GM23248 (cell line): ENCODE measurements at regions not wholly inside any gene's neighbourhood (a gene's known extent, or its start where the extent isn't known, plus 50 kb on each side); places are given as distances from the start of the nearest gene placed in this dataset.

Experiments
- DNase-seq: peaks from one replicate; pipeline ENCODE4 v3.0.0-alpha.2; 2015
- H2AFZ ChIP-seq: fragments of 200-600 bp; sonication (generic); 2 replicates; pipeline ENCODE4 v1.6.1; 2016; ENCODE audit warnings: antibody characterized with exemption
- H3F3A ChIP-seq: fragments of 200-600 bp; sonication (generic); 2 replicates; pipeline ENCODE4 v1.6.1; 2016; ENCODE audit warnings: mild to moderate bottlenecking, antibody characterized with exemption, mixed run types; ENCODE audit not compliant: insufficient read depth
- H3K27ac ChIP-seq: fragments of 200-600 bp; sonication (generic); 2 replicates; pipeline ENCODE4 v1.5.1; 2016; ENCODE audit warnings: mild to moderate bottlenecking
- H3K27me3 ChIP-seq: fragments of 200-600 bp; sonication (generic); replicated peaks from 2 replicates; pipeline ENCODE4 v1.6.1; 2016; ENCODE audit warnings: mild to moderate bottlenecking; ENCODE audit not compliant: insufficient read depth
- H3K36me3 ChIP-seq: fragments of 200-600 bp; sonication (generic); 2 replicates; pipeline ENCODE4 v1.6.1; 2016; ENCODE audit warnings: low read depth, mild to moderate bottlenecking
- H3K4me1 ChIP-seq: fragments of 200-600 bp; sonication (generic); 2 replicates; pipeline ENCODE4 v1.6.1; 2016; ENCODE audit warnings: mild to moderate bottlenecking; ENCODE audit not compliant: insufficient read depth
- H3K4me2 ChIP-seq: fragments of 200-600 bp; sonication (generic); one replicate; pipeline ENCODE4 v1.6.1; 2016; ENCODE audit warnings: mild to moderate bottlenecking; ENCODE audit not compliant: unreplicated experiment
- H3K4me3 ChIP-seq: fragments of 200-600 bp; sonication (generic); 2 replicates; pipeline ENCODE4 v1.5.1; 2016; ENCODE audit warnings: mild to moderate bottlenecking
- H3K79me2 ChIP-seq: fragments of 200-600 bp; sonication (generic); 2 replicates; pipeline ENCODE4 v1.6.1; 2016; ENCODE audit warnings: mild to moderate bottlenecking; ENCODE audit not compliant: insufficient read depth
- H3K9ac ChIP-seq: fragments of 200-600 bp; sonication (generic); 2 replicates; pipeline ENCODE4 v1.6.1; 2016; ENCODE audit warnings: mild to moderate bottlenecking
- H3K9me2 ChIP-seq: fragments of 200-600 bp; sonication (generic); 2 replicates; pipeline ENCODE4 v1.6.1; 2016; ENCODE audit warnings: mixed run types, mild to moderate bottlenecking, moderate library complexity; ENCODE audit not compliant: insufficient read depth
- H3K9me3 ChIP-seq: fragments of 200-600 bp; sonication (generic); one replicate; pipeline ENCODE4 v1.6.1; 2017; ENCODE audit warnings: low read depth
- H4K20me1 ChIP-seq: fragments of 200-600 bp; sonication (generic); 2 replicates; pipeline ENCODE4 v1.6.0; 2016; ENCODE audit not compliant: insufficient read depth
- EZH2 ChIP-seq: fragments of 200-600 bp; sonication (generic); IDR thresholded peaks from 2 replicates; pipeline ENCODE4 v1.6.1; 2018; ENCODE audit warnings: antibody characterized with exemption, mild to moderate bottlenecking; ENCODE audit not compliant: insufficient read depth, poor library complexity, severe bottlenecking
- EZH2phosphoT487 ChIP-seq: fragments of 200-600 bp; sonication (generic); IDR thresholded peaks from 2 replicates; pipeline ENCODE4 v1.6.1; 2018; ENCODE audit warnings: antibody characterized with exemption, moderate library complexity, mild to moderate bottlenecking, low read depth; ENCODE audit not compliant: insufficient read depth
- WGBS, 2 experiments: methylation state at CpG; one replicate each; pipeline ENCODE4 v1.1.6; 2015 to 2017; ENCODE audit warnings: low lambda C conversion rate in 2 of 2, low coverage in 1 of 2; ENCODE audit errors: missing lambda C conversion rate in 2 of 2; 5-methylcytosine and 5-hydroxymethylcytosine counted together
- in situ Hi-C: fragments of 300-500 bp; cut with MboI; formaldehyde crosslinking; loops from 2 replicates; pipeline ENCODE4 v1.15.0; 2020

GRCh38 chr9:102101723-102102122 lies 363.3 kb upstream of the GRIN3A start:
- no peaks in the 10 kb centered on the region for H3K9me2 ChIP-seq
- no peaks in the 10 kb centered on the region for H3K27me3 ChIP-seq
- H3K36me3 ChIP-seq = no peaks in the 10 kb centered on the region
- no peaks in the 10 kb centered on the region for H3K79me2 ChIP-seq
- DNase-seq = no peak
- H3K9me3 ChIP-seq = no peaks in the 10 kb centered on the region
- no peak for TF ChIP-seq EZH2phosphoT487
- no peak for TF ChIP-seq EZH2
- in situ Hi-C loops = no loop called here
- no peak overlapping the region for H3K4me2 ChIP-seq
- H3K9ac ChIP-seq = no peak overlapping the region
- H3K27ac ChIP-seq = no peak overlapping the region
- no peaks in the 10 kb centered on the region for H4K20me1 ChIP-seq
- H2AFZ ChIP-seq = no peak overlapping the region
- H3F3A ChIP-seq = no peaks in the 10 kb centered on the region
- no peaks in the 10 kb centered on the region for H3K4me1 ChIP-seq
- H3K4me3 ChIP-seq = no peak overlapping the region

GRCh38 chr9:102087141-102087540 lies 348.7 kb upstream of the GRIN3A start:
- H3K27me3 ChIP-seq = no peaks in the 10 kb centered on the region
- 0 to 2% methylated on average over 2 of the region's 2 CpGs for WGBS, 2 experiments
- H3K79me2 ChIP-seq = no peaks in the 10 kb centered on the region
- no peaks in the 10 kb centered on the region for H3K9me2 ChIP-seq
- no peaks in the 10 kb centered on the region for H3F3A ChIP-seq
- in situ Hi-C loops = no loop called here
- H3K4me2 ChIP-seq = no peak overlapping the region
- no peaks in the 10 kb centered on the region for H3K9me3 ChIP-seq
- H2AFZ ChIP-seq = no peak overlapping the region
- no peak overlapping the region for H3K9ac ChIP-seq
- TF ChIP-seq EZH2 (no peak), EZH2phosphoT487 (no peak)
- H4K20me1 ChIP-seq = no peaks in the 10 kb centered on the region
- DNase-seq = no peak
- H3K36me3 ChIP-seq = no peaks in the 10 kb centered on the region
- H3K4me3 ChIP-seq = no peak overlapping the region
- H3K27ac ChIP-seq = no peak overlapping the region
- H3K4me1 ChIP-seq = no peaks in the 10 kb centered on the region

DNA sequence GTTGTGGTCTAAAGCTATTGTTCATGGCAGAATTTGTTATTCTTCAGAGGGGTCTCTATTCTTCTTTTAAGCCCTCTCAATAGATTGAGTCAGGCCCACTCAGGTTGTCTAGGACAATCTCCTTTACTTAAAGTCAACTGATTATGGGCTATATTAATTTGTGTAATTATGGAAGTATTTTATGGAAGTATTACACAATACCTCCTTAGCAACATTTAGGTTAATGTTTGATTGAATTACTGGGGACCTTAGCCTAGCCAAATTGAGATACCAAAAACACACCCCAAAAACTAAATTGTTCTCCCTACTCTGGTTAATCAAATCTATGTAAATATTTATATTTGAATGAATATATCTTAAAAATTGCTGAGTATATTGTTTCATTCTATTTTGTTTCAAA lies 347.1 kb upstream of the GRIN3A start:
- Histone ChIP-seq H3K79me2 (no peaks in the 10 kb centered on the region), H3F3A (no peaks in the 10 kb centered on the region), H4K20me1 (no peaks in the 10 kb centered on the region), H3K9me3 (no peaks in the 10 kb centered on the region), H3K36me3 (no peaks in the 10 kb centered on the region), H3K9ac (no peak overlapping the region), H3K27me3 (no peaks in the 10 kb centered on the region), H3K4me3 (no peak overlapping the region), H2AFZ (no peak overlapping the region), H3K4me2 (no peak overlapping the region), H3K4me1 (no peaks in the 10 kb centered on the region), H3K9me2 (no peaks in the 10 kb centered on the region), H3K27ac (no peak overlapping the region)
- no peak for TF ChIP-seq EZH2phosphoT487
- in situ Hi-C loops = no loop called here
- DNase-seq = no peak

DNA sequence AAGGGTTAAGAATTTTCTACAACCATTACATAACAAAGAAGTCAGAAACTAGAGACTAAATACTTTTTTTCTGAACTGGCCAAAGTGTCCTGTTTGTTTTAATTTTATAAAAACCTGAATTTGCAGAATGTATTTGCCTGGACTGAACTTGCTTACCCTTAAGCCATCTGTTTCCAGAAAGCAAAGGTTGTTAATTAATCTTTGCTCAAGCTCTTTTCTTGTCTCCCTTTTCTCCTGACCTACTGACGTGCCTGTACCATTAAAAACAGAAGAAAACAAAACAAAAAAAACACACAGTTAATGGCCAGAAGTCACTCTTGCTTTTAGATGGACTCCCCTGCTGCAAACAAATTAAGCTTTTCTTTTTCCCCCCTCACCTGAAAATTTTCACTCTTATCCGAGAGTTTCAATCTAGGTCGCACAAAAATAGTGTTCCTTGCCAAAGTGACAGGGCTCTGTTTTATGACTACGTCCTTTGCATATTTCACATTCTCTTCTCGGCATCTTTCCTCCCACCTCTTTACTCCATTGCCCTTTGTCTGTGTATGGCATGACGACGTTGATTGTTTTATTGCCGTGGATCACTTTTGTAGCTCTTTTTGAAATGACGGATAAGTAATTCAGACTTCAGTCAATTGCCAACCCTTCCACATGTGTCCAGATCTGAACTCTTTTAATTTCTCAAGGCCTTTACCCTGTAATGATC lies 333.8 kb upstream of the GRIN3A start:
- Histone ChIP-seq H3K4me3 (no peak overlapping the region), H3K27me3 (no peaks in the 10 kb centered on the region), H4K20me1 (no peaks in the 10 kb centered on the region), H3K36me3 (no peaks in the 10 kb centered on the region), H3K27ac (no peak overlapping the region), H3K9ac (no peak overlapping the region), H3K4me1 (no peaks in the 10 kb centered on the region), H3F3A (no peaks in the 10 kb centered on the region), H2AFZ (no peak overlapping the region), H3K79me2 (no peaks in the 10 kb centered on the region), H3K4me2 (no peak overlapping the region), H3K9me3 (no peaks in the 10 kb centered on the region), H3K9me2 (no peaks in the 10 kb centered on the region)
- no peak for DNase-seq
- TF ChIP-seq EZH2phosphoT487 = no peak
- no peak for TF ChIP-seq EZH2
- in situ Hi-C loops = no loop called here
- 31 to 33% methylated on average over 9 of the region's 9 CpGs for WGBS, 2 experiments

GRCh38 chr9:102069969-102070368 lies 331.5 kb upstream of the GRIN3A start:
- H3K27ac ChIP-seq = no peak overlapping the region
- H3K36me3 ChIP-seq = no peaks in the 10 kb centered on the region
- H3K9ac ChIP-seq = no peak overlapping the region
- no peaks in the 10 kb centered on the region for H3K79me2 ChIP-seq
- 0 to 5% methylated on average over 1 of the region's 1 CpG for WGBS, 2 experiments
- no peak for DNase-seq
- no peaks in the 10 kb centered on the region for H3K9me2 ChIP-seq
- H2AFZ ChIP-seq = no peak overlapping the region
- TF ChIP-seq EZH2phosphoT487 (no peak), EZH2 (no peak)
- no peaks in the 10 kb centered on the region for H3K4me1 ChIP-seq
- no peaks in the 10 kb centered on the region for H3F3A ChIP-seq
- H3K9me3 ChIP-seq = no peaks in the 10 kb centered on the region
- H4K20me1 ChIP-seq = no peaks in the 10 kb centered on the region
- no peak overlapping the region for H3K4me3 ChIP-seq
- H3K4me2 ChIP-seq = no peak overlapping the region
- in situ Hi-C loops = no loop called here
- H3K27me3 ChIP-seq = no peaks in the 10 kb centered on the region
